Subcutaneous abdominal adipose tissue (tissue), 5 donors: ENCODE measurements at regions not wholly inside any gene's neighbourhood (a gene's known extent, or its start where the extent isn't known, plus 50 kb on each side); places are given as distances from the start of the nearest gene placed in this dataset.

Experiments
- H3K27ac ChIP-seq: one replicate; pipeline ENCODE4 v1.7.0; 2013; ENCODE audit warnings: low read depth, mild to moderate bottlenecking, inconsistent platforms, low read length, moderate library complexity
- H3K27me3 ChIP-seq, 5 donors: one replicate each; pipeline ENCODE4 v1.7.0; 2013; ENCODE audit warnings: low read length in 5 of 5, inconsistent platforms in 1 of 5; ENCODE audit not compliant: control insufficient read depth in 5 of 5, insufficient read depth in 4 of 5
- H3K36me3 ChIP-seq, 5 donors: one replicate each; pipeline ENCODE4 v1.7.0; 2013; ENCODE audit warnings: low read length in 5 of 5; ENCODE audit not compliant: control insufficient read depth in 5 of 5, insufficient read depth in 5 of 5
- H3K4me1 ChIP-seq, 5 donors: one replicate each; pipeline ENCODE4 v1.7.0; 2013; ENCODE audit warnings: low read length in 5 of 5, mild to moderate bottlenecking in 3 of 5, moderate library complexity in 1 of 5; ENCODE audit not compliant: control insufficient read depth in 5 of 5, insufficient read depth in 5 of 5
- H3K4me3 ChIP-seq, 5 donors: one replicate each; pipeline ENCODE4 v1.7.0; 2013; ENCODE audit warnings: low read length in 5 of 5, low read depth in 1 of 5
- H3K9ac ChIP-seq, 5 donors: one replicate each; pipeline ENCODE4 v1.7.0; 2013; ENCODE audit warnings: low read length in 5 of 5, mild to moderate bottlenecking in 4 of 5, moderate library complexity in 3 of 5
- H3K9me3 ChIP-seq, 5 donors: one replicate each; pipeline ENCODE4 v1.7.0; 2013; ENCODE audit warnings: low read length in 5 of 5; ENCODE audit not compliant: control insufficient read depth in 5 of 5
- donor health status: healthy.
- donor health status: healthy.
- donor health status: healthy.
- donor health status: healthy.
- donor health status: healthy.

DNA sequence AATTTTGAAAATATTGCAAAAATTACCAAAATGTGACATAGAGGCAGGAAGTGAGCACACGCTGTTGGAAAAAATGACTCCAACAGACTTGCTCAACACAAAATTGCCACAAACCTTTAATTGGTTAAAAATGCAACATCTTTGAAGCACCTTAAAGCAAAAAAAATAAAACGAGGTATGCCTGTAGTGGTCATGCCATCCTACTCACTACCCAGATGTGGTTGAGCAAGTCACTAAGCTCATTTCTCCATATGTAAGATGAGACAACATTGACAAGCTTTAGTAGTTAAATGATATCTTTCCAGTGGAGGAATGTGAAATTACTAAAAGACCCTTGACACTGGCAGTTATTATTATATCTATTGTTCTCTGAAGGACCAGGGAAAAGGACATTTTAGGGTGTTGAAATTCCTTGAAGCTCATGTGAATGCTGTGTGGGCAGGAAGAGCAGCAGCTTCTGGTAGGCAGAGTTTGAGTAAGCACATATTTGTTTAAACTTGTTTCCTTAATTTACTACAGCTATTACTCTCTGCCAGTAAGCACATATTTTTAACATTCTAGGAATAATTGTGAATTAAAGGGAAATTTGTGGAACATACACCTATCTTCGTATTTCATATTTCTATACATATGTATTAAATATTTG, 131.6 kb upstream of the P2RY1 start:
- Histone ChIP-seq H3K27me3 (no peaks in the 10 kb centered on the region), H3K9ac (no peak overlapping the region), H3K4me1 (no peaks in the 10 kb centered on the region), H3K27ac (no peak overlapping the region), H3K36me3 (no peaks in the 10 kb centered on the region), H3K4me3 (no peak overlapping the region), H3K9me3 (no peaks in the 10 kb centered on the region)

DNA sequence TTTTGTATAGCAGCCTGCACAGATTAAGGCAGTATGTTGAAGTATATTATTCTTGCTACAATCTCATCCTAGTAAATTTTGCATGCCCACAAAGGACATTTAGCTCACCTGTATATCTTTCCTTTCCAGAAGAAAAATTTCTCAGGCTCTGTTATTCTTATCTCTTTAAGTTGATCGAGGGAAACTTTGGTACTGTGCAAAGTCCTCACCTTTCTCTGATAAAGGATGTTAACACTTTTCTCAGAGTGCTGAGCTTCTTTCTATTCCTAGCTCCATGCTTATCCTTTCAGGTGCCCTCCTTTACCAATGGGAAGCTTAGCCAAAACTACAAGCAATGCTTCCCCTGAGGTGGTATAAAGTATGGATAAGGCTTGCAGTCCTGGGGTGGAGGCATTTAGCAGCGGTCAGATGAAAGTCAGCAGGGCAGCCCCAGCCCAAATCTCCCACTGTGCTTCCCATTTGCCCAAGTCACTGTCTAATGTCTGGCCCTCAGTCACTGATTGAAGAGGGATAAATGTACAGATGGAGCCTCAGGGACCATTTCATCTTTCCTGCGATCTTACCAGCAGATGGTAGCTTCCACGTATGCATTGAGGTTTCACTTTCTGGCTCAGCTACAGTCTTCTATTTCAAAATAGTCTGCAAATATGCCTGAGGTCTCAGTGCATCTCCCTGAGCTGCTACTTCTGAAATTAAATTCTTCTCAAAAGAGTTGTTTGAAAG, 127.8 kb upstream of the P2RY1 start:
- H3K36me3 ChIP-seq, result no peaks in the 10 kb centered on the region
- no peak overlapping the region for H3K4me3 ChIP-seq
- H3K4me1 ChIP-seq, result no peaks in the 10 kb centered on the region
- H3K9ac ChIP-seq, result no peak overlapping the region
- H3K27ac ChIP-seq, result no peak overlapping the region
- H3K9me3 ChIP-seq, result no peaks in the 10 kb centered on the region
- H3K27me3 ChIP-seq, result no peaks in the 10 kb centered on the region

DNA sequence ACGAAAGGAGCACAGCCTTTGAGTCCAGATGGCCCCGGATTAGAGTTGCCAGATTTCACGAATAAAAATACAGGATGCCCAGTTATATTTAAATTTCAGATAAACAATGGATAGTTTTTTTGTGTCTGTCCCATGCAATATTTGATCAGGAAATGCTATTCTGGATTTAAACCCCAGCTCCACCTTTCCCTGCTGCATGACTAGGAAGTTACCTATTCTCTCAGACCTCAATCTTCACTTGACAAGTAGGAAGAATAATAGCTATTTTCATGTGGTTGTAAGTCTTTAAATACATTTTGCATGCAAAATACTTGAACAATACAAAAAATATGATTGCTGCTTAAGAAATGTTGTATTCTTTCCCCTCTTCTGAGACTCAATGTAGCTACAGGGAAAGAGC, 125.3 kb upstream of the P2RY1 start:
- Histone ChIP-seq H3K36me3 (no peaks in the 10 kb centered on the region), H3K4me3 (no peak overlapping the region), H3K27ac (no peak overlapping the region), H3K27me3 (no peaks in the 10 kb centered on the region), H3K4me1 (no peaks in the 10 kb centered on the region), H3K9ac (no peak overlapping the region), H3K9me3 (no peaks in the 10 kb centered on the region)

DNA sequence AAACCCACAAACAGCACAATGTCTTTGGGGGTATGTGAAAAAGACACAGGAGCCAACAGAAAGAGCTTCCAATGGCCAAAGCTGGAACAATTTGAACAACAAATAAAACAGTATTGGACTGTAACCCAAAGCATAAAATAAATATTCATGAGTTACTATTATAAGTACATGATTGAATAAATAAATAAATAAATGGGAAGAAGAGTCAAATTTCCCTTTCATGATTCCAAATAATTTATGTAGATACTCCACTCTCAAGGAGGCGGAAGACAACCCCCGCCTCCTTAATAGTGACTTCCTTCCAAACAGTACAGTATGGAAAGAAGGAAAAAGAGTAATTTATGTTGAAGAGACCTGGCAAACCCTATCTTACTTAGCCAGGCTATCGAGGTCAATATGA, 124.4 kb upstream of the P2RY1 start:
- Histone ChIP-seq H3K9ac (no peak overlapping the region), H3K27me3 (no peaks in the 10 kb centered on the region)

DNA sequence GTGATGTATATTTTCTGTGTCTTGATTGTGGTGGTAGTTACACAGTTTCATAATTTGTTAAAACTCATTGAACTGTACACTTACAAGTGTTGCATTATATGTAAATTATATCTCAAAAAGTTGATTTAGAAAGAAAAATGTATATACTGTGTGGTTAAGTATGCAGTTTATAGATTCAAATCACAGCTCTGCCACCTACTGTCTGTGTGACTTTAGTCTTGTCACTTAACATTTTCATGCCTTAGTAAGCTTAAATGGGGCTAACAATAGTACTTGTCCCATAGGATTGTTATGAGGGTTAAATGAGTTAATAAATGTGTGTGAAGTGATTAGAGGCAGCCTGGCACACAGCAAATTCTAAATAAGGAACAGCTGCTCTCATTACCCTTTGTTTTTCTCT, 120.9 kb upstream of the P2RY1 start:
- Histone ChIP-seq H3K4me3 (no peak overlapping the region), H3K27me3 (no peaks in the 10 kb centered on the region), H3K9ac (no peak overlapping the region), H3K4me1 (no peaks in the 10 kb centered on the region), H3K27ac (no peak overlapping the region), H3K36me3 (no peaks in the 10 kb centered on the region), H3K9me3 (no peaks in the 10 kb centered on the region)

More for the DNA sequence above, 124.4 kb upstream of the P2RY1 start:
- Histone ChIP-seq H3K27ac (no peak overlapping the region), H3K4me3 (no peak overlapping the region), H3K4me1 (no peaks in the 10 kb centered on the region), H3K9me3 (no peaks in the 10 kb centered on the region), H3K36me3 (no peaks in the 10 kb centered on the region)

DNA sequence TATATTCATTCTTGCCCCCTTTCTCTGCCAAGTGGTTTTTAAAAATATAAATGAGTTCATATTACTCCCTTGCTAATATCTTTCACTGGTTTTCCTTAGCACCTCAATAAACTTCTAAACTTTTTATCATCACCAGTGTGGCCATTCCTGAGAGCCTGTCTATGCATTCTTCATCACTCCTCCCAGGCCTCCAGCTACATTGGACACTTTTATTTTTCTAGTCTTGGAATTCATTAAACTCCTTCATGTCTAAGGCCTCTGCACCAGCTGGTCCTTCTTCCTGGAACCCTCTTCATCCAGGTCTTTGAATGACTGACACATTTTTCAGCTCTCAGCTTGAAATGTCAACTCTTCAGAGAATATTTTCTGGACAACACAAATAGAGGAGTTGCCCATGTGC, 120.4 kb upstream of the P2RY1 start:
- Histone ChIP-seq H3K9me3 (no peaks in the 10 kb centered on the region), H3K4me3 (no peak overlapping the region), H3K4me1 (no peaks in the 10 kb centered on the region), H3K27ac (no peak overlapping the region), H3K36me3 (no peaks in the 10 kb centered on the region), H3K9ac (no peak overlapping the region), H3K27me3 (no peaks in the 10 kb centered on the region)

DNA sequence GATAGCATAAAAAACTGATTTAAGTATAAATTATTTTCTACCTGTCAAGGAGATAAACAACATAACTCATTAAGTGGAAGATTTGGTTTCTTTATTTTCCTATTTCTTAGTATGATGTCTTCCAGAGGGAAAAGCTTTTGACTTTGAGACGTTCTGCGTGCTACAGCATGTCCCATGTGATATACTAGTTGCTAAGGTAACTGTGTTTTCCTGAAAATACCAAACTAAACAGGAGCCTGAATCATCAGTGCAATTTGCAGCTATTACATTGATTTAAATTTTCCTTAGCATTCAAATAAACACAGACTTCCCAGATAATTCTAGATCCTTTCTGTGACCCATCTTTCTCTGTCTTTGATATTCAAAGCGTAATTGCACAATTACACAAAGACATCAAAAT, 117.7 kb upstream of the P2RY1 start:
- no peaks in the 10 kb centered on the region for H3K36me3 ChIP-seq
- H3K4me3 ChIP-seq, result no peak overlapping the region
- no peaks in the 10 kb centered on the region for H3K4me1 ChIP-seq
- no peak overlapping the region for H3K27ac ChIP-seq
- H3K27me3 ChIP-seq, result no peaks in the 10 kb centered on the region
- no peak overlapping the region for H3K9ac ChIP-seq
- H3K9me3 ChIP-seq, result peaks cover 0 to 3% (median 0%) of the 10 kb centered on the region in 5 donors

DNA sequence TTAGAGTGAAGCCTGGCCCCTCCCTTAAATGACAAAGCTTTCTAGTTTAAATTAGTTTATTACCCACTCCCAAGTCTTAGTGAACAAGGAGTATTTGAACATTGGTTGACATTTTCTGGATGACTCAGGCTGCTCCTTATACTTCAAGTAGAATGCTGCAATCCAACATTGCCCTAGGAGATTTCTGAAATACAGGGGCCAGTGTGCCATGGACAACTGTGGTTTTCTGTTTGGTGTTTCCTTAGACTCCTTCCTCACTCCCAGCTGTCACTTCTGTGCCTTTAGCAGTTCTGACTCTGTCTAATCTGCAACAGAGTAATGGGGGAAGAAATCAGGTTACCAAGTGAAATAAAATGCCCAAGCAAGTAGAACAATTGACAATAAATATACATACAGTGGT, 116.1 kb upstream of the P2RY1 start:
- Histone ChIP-seq H3K9me3 (peaks cover 0 to 3% (median 0%) of the 10 kb centered on the region in 5 donors), H3K4me1 (no peaks in the 10 kb centered on the region), H3K36me3 (no peaks in the 10 kb centered on the region), H3K9ac (no peak overlapping the region), H3K27me3 (no peaks in the 10 kb centered on the region), H3K4me3 (no peak overlapping the region), H3K27ac (no peak overlapping the region)

DNA sequence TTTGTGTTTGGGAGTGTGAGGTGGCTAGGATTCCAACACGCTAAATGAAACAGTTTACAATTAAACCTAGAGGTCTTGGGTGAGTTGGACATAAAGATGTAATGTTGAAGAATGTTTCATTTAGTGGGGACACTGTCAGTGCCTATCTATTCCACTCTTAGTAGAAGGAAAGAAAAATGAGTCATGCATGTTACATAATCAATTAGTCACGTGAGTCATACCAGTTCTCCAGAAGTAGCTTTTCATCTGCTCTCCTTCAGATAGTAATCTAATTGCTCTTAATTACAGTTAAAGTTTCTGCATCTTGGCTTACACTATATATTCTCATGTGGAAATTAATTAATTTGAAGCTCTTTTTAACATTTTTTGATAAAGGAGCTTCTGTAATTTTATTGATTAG, 115.7 kb upstream of the P2RY1 start:
- Histone ChIP-seq H3K27ac (no peak overlapping the region), H3K4me1 (no peaks in the 10 kb centered on the region), H3K36me3 (no peaks in the 10 kb centered on the region), H3K27me3 (no peaks in the 10 kb centered on the region), H3K9ac (no peak overlapping the region), H3K9me3 (peaks cover 0 to 3% (median 0%) of the 10 kb centered on the region in 5 donors), H3K4me3 (no peak overlapping the region)

DNA sequence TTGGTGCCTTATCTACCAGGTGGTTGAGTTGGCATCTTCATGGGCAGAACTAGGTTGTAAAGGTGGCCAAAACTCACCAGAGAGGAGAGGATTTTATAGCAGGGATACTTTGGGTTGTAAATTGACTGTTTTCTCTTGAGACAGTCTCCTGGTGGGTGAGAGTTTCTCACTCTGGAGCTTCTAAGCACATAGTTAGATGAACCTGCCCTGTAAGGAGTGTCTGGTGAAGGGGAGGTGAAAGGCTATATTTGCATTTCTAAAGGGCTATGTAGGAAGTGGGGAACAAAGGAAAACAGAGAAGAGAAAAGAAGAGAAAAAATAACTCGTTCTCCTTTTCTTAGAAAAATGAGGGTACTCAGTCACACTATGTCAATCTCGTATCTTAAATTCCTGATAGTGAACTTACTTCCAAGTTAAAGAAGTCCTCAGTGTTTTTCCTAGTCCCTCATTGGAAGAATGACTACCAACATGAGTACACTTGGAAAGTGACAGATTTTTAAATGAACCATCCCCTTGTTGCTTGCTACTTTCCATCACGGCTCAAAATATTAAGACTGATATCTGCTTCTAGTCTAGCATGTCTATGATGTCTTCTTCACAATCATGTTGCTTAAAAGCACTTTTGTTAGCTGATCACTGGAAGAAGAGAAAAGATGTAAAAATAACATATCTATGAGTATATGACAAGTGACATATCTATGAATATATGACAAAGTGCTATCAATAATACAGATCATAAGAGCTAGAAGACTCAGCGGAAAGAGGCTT, 113.8 kb upstream of the P2RY1 start:
- Histone ChIP-seq H3K4me1 (no peaks in the 10 kb centered on the region), H3K36me3 (no peaks in the 10 kb centered on the region), H3K9me3 (peaks cover 0 to 3% (median 0%) of the 10 kb centered on the region in 5 donors), H3K9ac (no peak overlapping the region), H3K4me3 (no peak overlapping the region), H3K27me3 (no peaks in the 10 kb centered on the region), H3K27ac (no peak overlapping the region)
